GM23338 (cell line): ENCODE measurements at regions not wholly inside any gene's neighbourhood (a gene's known extent, or its start where the extent isn't known, plus 50 kb on each side); places are given as distances from the start of the nearest gene placed in this dataset.

Experiments
- ATAC-seq: fragments of 200-7000 bp; cut with Tn5 transposase; 3 replicates; pipeline ENCODE4 v1.9.1; 2020
- DNase-seq: peaks from one replicate; pipeline ENCODE4 v3.0.0-alpha.2; 2015; ENCODE audit warnings: low spot score
- H2AFZ ChIP-seq: fragments of 200-600 bp; sonication (generic); 2 replicates; pipeline ENCODE4 v1.8.0; 2016; ENCODE audit warnings: antibody characterized with exemption, mild to moderate bottlenecking, moderate library complexity
- H3F3A ChIP-seq: fragments of 200-600 bp; sonication (generic); replicated peaks from 2 replicates; pipeline ENCODE4 v1.8.0; 2017; ENCODE audit warnings: antibody characterized with exemption, mixed run types, low read depth
- H3K27ac ChIP-seq: fragments of 200-600 bp; sonication (generic); 2 replicates; pipeline ENCODE4 v1.6.1; 2016; ENCODE audit warnings: low read depth
- H3K27me3 ChIP-seq: fragments of 200-600 bp; sonication (generic); 2 replicates; pipeline ENCODE4 v1.8.0; 2016; ENCODE audit warnings: mild to moderate bottlenecking, mixed run types, moderate library complexity; ENCODE audit not compliant: insufficient read depth
- H3K36me3 ChIP-seq: fragments of 200-600 bp; sonication (generic); 2 replicates; pipeline ENCODE4 v1.8.0; 2016; ENCODE audit warnings: mild to moderate bottlenecking; ENCODE audit not compliant: insufficient read depth
- H3K4me1 ChIP-seq: fragments of 200-600 bp; sonication (generic); 2 replicates; pipeline ENCODE4 v1.8.0; 2016; ENCODE audit warnings: mild to moderate bottlenecking, moderate library complexity; ENCODE audit not compliant: insufficient read depth
- H3K4me2 ChIP-seq: fragments of 200-600 bp; sonication (generic); 2 replicates; pipeline ENCODE4 v1.7.1; 2017; ENCODE audit warnings: mixed run types
- H3K4me3 ChIP-seq: fragments of 200-600 bp; sonication (generic); 2 replicates; pipeline ENCODE4 v1.6.1; 2016; ENCODE audit warnings: mixed run types
- H3K79me2 ChIP-seq: fragments of 200-600 bp; sonication (generic); replicated peaks from 2 replicates; pipeline ENCODE4 v1.8.0; 2017; ENCODE audit warnings: mild to moderate bottlenecking; ENCODE audit not compliant: insufficient read depth
- H3K9me2 ChIP-seq: fragments of 200-600 bp; sonication (generic); 2 replicates; pipeline ENCODE4 v1.8.0; 2017; ENCODE audit not compliant: insufficient read depth
- H4K20me1 ChIP-seq: fragments of 200-600 bp; sonication (generic); replicated peaks from 2 replicates; pipeline ENCODE4 v1.8.0; 2017; ENCODE audit warnings: mild to moderate bottlenecking; ENCODE audit not compliant: insufficient read depth
- H3K27ac Mint-ChIP-seq: 2 replicates; pipeline ENCODE4 v1.8.0; 2020; ENCODE audit warnings: inconsistent platforms, mild to moderate bottlenecking, moderate library complexity, mixed read lengths
- H3K27me3 Mint-ChIP-seq: 3 replicates; pipeline ENCODE4 v1.8.0; 2022; ENCODE audit warnings: low read depth, mild to moderate bottlenecking, moderate library complexity, mixed read lengths, inconsistent platforms; ENCODE audit not compliant: insufficient read depth, poor library complexity
- H3K36me3 Mint-ChIP-seq: 3 replicates; pipeline ENCODE4 v1.8.0; 2021; ENCODE audit warnings: low read depth, mild to moderate bottlenecking, inconsistent platforms, moderate library complexity, mixed read lengths
- H3K4me1 Mint-ChIP-seq: 3 replicates; pipeline ENCODE4 v1.8.0; 2020; ENCODE audit warnings: mild to moderate bottlenecking, inconsistent platforms, mixed read lengths
- H3K4me3 Mint-ChIP-seq: 3 replicates; pipeline ENCODE4 v1.8.0; 2021; ENCODE audit warnings: moderate library complexity, mild to moderate bottlenecking, inconsistent platforms, mixed read lengths
- H3K9me3 Mint-ChIP-seq: 3 replicates; pipeline ENCODE4 v1.8.0; 2020; ENCODE audit warnings: moderate library complexity, mild to moderate bottlenecking, inconsistent platforms, mixed read lengths
- CREB1 ChIP-seq: fragments of 250-450 bp; sonication (Bioruptor Pico); IDR thresholded peaks from 2 replicates; pipeline ENCODE4 v1.5.0; 2020; ENCODE audit warnings: low read depth, mild to moderate bottlenecking, moderate library complexity
- EZH2 ChIP-seq: fragments of 200-600 bp; sonication (generic); IDR thresholded peaks from one replicate; pipeline ENCODE4 v1.8.0; 2017; ENCODE audit warnings: antibody characterized with exemption, mild to moderate bottlenecking, low read depth; ENCODE audit not compliant: unreplicated experiment
- EZH2phosphoT487 ChIP-seq: fragments of 200-600 bp; sonication (generic); IDR thresholded peaks from one replicate; pipeline ENCODE4 v1.8.1; 2018; ENCODE audit warnings: antibody characterized with exemption; ENCODE audit not compliant: unreplicated experiment
- JUNB ChIP-seq: IDR thresholded peaks from one replicate; pipeline ENCODE4 v1.6.1; 2016; ENCODE audit warnings: antibody characterized with exemption; ENCODE audit not compliant: unreplicated experiment
- NANOG ChIP-seq: IDR thresholded peaks from 2 replicates; pipeline ENCODE4 v1.6.1; 2016; ENCODE audit warnings: antibody characterized with exemption, borderline replicate concordance
- POLR2AphosphoS5 ChIP-seq: IDR thresholded peaks from 2 replicates; pipeline ENCODE4 v1.6.1; 2016; ENCODE audit warnings: antibody characterized with exemption, low read depth
- REST ChIP-seq: IDR thresholded peaks from one replicate; pipeline ENCODE4 v1.6.1; 2018; ENCODE audit warnings: antibody characterized with exemption; ENCODE audit not compliant: unreplicated experiment
- STAT1 ChIP-seq: IDR thresholded peaks from one replicate; pipeline ENCODE4 v1.6.1; 2016; ENCODE audit warnings: antibody characterized with exemption; ENCODE audit not compliant: unreplicated experiment
- ZNF114 ChIP-seq: fragments of 250-450 bp; sonication (Bioruptor Pico); IDR thresholded peaks from 2 replicates; pipeline ENCODE4 v1.5.0; 2020; ENCODE audit warnings: mild to moderate bottlenecking, moderate library complexity
- ZNF331 ChIP-seq: fragments of 250-450 bp; sonication (Bioruptor Pico); IDR thresholded peaks from 2 replicates; pipeline ENCODE4 v1.5.0; 2020; ENCODE audit warnings: low read depth, mild to moderate bottlenecking, moderate library complexity
- TF ChIP-seq, protein P1 (sequence below), 2 experiments: fragments of 200-600 bp in 1 of 2; sonication (generic) in 1 of 2; conservative IDR thresholded peaks; 2 replicates each; pipeline versions ENCODE4 v1.5.1 to v1.6.1; 2016 to 2017; ENCODE audit warnings: antibody characterized with exemption in 2 of 2, low read depth in 2 of 2, mild to moderate bottlenecking in 2 of 2, moderate library complexity in 1 of 2
- TF ChIP-seq, protein P2 (sequence below): fragments of 250-450 bp; sonication (Bioruptor Pico); IDR thresholded peaks from 2 replicates; pipeline ENCODE4 v1.5.0; 2020; ENCODE audit warnings: mild to moderate bottlenecking, moderate library complexity
- TF ChIP-seq, protein P3 (sequence below): IDR thresholded peaks from 2 replicates; pipeline ENCODE4 v1.6.1; 2016; ENCODE audit warnings: antibody characterized with exemption

GRCh38 chr11:23727794-23728193 lies 769.1 kb upstream of the LUZP2 start:
- Mint-ChIP-seq H3K36me3 (0 out of 3 replicates have a peak, but pooled peaks cover 3% of the 10 kb centered on the region), H3K4me3 (no peak overlapping the region), H3K27me3 (no peaks in the 10 kb centered on the region), H3K4me1 (peaks cover 4% of the 10 kb centered on the region), H3K9me3 (no peaks in the 10 kb centered on the region), H3K27ac (no peak overlapping the region)
- H3K27ac ChIP-seq: no peak overlapping the region
- H3K27me3 ChIP-seq: no peaks in the 10 kb centered on the region
- no peaks in the 10 kb centered on the region for H3K36me3 ChIP-seq
- H3K4me2 ChIP-seq: no peak overlapping the region
- H3K79me2 ChIP-seq: no peaks in the 10 kb centered on the region
- no peak overlapping the region for H2AFZ ChIP-seq
- no peak for DNase-seq
- no peak overlapping the region for H3K4me3 ChIP-seq
- peaks cover 8% of the 10 kb centered on the region; the same call in 1 of the 2 replicates for H3K4me1 ChIP-seq
- no peaks in the 10 kb centered on the region for H3K9me2 ChIP-seq
- no peaks in the 10 kb centered on the region for H3F3A ChIP-seq
- no peaks in the 10 kb centered on the region for H4K20me1 ChIP-seq
- TF ChIP-seq JUNB (no peak), POLR2AphosphoS5 (no peak), STAT1 (no peak), ZNF114 (CRISPR knock-in tag) (no peak), NANOG (no peak), ZNF331 (CRISPR knock-in tag) (no peak), EZH2 (no peak), CREB1 (CRISPR knock-in tag) (no peak), REST (no peak), EZH2phosphoT487 (no peak)
- TF ChIP-seq, protein P1, sequence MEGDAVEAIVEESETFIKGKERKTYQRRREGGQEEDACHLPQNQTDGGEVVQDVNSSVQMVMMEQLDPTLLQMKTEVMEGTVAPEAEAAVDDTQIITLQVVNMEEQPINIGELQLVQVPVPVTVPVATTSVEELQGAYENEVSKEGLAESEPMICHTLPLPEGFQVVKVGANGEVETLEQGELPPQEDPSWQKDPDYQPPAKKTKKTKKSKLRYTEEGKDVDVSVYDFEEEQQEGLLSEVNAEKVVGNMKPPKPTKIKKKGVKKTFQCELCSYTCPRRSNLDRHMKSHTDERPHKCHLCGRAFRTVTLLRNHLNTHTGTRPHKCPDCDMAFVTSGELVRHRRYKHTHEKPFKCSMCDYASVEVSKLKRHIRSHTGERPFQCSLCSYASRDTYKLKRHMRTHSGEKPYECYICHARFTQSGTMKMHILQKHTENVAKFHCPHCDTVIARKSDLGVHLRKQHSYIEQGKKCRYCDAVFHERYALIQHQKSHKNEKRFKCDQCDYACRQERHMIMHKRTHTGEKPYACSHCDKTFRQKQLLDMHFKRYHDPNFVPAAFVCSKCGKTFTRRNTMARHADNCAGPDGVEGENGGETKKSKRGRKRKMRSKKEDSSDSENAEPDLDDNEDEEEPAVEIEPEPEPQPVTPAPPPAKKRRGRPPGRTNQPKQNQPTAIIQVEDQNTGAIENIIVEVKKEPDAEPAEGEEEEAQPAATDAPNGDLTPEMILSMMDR (conservative IDR thresholded peaks at IDR 0.05; ENCODE audit: low read depth in 2 of 2): no peak
- TF ChIP-seq, protein P2, sequence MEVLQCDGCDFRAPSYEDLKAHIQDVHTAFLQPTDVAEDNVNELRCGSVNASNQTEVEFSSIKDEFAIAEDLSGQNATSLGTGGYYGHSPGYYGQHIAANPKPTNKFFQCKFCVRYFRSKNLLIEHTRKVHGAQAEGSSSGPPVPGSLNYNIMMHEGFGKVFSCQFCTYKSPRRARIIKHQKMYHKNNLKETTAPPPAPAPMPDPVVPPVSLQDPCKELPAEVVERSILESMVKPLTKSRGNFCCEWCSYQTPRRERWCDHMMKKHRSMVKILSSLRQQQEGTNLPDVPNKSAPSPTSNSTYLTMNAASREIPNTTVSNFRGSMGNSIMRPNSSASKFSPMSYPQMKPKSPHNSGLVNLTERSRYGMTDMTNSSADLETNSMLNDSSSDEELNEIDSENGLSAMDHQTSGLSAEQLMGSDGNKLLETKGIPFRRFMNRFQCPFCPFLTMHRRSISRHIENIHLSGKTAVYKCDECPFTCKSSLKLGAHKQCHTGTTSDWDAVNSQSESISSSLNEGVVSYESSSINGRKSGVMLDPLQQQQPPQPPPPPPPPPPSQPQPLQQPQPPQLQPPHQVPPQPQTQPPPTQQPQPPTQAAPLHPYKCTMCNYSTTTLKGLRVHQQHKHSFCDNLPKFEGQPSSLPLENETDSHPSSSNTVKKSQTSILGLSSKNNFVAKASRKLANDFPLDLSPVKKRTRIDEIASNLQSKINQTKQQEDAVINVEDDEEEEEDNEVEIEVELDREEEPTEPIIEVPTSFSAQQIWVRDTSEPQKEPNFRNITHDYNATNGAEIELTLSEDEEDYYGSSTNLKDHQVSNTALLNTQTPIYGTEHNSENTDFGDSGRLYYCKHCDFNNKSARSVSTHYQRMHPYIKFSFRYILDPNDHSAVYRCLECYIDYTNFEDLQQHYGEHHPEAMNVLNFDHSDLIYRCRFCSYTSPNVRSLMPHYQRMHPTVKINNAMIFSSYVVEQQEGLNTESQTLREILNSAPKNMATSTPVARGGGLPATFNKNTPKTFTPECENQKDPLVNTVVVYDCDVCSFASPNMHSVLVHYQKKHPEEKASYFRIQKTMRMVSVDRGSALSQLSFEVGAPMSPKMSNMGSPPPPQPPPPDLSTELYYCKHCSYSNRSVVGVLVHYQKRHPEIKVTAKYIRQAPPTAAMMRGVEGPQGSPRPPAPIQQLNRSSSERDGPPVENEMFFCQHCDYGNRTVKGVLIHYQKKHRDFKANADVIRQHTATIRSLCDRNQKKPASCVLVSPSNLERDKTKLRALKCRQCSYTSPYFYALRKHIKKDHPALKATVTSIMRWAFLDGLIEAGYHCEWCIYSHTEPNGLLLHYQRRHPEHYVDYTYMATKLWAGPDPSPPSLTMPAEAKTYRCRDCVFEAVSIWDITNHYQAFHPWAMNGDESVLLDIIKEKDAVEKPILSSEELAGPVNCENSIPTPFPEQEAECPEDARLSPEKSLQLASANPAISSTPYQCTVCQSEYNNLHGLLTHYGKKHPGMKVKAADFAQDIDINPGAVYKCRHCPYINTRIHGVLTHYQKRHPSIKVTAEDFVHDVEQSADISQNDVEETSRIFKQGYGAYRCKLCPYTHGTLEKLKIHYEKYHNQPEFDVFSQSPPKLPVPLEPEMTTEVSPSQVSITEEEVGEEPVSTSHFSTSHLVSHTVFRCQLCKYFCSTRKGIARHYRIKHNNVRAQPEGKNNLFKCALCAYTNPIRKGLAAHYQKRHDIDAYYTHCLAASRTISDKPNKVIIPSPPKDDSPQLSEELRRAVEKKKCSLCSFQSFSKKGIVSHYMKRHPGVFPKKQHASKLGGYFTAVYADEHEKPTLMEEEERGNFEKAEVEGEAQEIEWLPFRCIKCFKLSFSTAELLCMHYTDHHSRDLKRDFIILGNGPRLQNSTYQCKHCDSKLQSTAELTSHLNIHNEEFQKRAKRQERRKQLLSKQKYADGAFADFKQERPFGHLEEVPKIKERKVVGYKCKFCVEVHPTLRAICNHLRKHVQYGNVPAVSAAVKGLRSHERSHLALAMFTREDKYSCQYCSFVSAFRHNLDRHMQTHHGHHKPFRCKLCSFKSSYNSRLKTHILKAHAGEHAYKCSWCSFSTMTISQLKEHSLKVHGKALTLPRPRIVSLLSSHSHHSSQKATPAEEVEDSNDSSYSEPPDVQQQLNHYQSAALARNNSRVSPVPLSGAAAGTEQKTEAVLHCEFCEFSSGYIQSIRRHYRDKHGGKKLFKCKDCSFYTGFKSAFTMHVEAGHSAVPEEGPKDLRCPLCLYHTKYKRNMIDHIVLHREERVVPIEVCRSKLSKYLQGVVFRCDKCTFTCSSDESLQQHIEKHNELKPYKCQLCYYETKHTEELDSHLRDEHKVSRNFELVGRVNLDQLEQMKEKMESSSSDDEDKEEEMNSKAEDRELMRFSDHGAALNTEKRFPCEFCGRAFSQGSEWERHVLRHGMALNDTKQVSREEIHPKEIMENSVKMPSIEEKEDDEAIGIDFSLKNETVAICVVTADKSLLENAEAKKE (CRISPR knock-in tag): no peak
- TF ChIP-seq, protein P3, sequence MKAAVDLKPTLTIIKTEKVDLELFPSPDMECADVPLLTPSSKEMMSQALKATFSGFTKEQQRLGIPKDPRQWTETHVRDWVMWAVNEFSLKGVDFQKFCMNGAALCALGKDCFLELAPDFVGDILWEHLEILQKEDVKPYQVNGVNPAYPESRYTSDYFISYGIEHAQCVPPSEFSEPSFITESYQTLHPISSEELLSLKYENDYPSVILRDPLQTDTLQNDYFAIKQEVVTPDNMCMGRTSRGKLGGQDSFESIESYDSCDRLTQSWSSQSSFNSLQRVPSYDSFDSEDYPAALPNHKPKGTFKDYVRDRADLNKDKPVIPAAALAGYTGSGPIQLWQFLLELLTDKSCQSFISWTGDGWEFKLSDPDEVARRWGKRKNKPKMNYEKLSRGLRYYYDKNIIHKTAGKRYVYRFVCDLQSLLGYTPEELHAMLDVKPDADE: no peak
- ATAC-seq: no peak
